ENCODE measurements at regions not wholly inside any gene's neighbourhood (a gene's known extent, or its start where the extent isn't known, plus 50 kb on each side); places are given as distances from the start of the nearest gene placed in this dataset.

DNA sequence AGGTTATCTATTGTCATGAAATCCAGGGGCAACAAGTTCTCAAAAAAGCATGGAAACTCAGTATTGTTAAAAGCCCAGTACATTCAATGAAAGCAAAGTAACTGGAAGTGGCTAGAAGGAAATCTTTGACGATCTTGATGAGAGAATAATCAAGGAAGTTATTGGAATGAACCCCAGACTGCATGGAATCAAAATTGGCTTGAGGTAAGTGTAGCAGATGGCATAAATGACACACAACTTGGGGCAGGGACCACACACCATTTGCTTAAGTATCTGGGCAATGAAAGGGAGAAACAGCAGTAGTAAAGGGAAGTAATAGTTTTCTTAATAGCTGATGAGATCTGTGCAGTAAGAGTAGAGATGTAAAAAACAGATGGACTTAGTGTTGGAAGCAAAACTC lies 238.0 kb downstream of the HS3ST3A1 start:
- TF ChIP-seq GATA3 (IDR thresholded peaks at IDR 0.05; ENCODE audit: low read depth, low read length) (no peak), GATA2 (IDR thresholded peaks at IDR 0.05; ENCODE audit: low read depth, low read length) (no peak)
